ENCODE measurements at regions not wholly inside any gene's neighbourhood (a gene's known extent, or its start where the extent isn't known, plus 50 kb on each side); places are given as distances from the start of the nearest gene placed in this dataset.

GRCh38 chr1:189851806-189852367 is 625.8 kb downstream of the BRINP3 start:
- Mint-ChIP-seq H3K36me3 (ENCODE audit: low read depth) (no peaks in the 10 kb centered on the region), H3K4me3 (no peak overlapping the region), H3K9me3 (peaks cover 24% of the 10 kb centered on the region), H3K27ac (no peak overlapping the region), H3K27me3 (no peaks in the 10 kb centered on the region), H3K4me1 (ENCODE audit: low read depth) (no peaks in the 10 kb centered on the region)
- intact Hi-C loops (cut with micrococcal nuclease): no loop called here

GRCh38 chr1:189859385-189859977 is 618.2 kb downstream of the BRINP3 start:
- Mint-ChIP-seq H3K27ac (no peak overlapping the region), H3K27me3 (no peaks in the 10 kb centered on the region), H3K4me1 (ENCODE audit: low read depth) (no peaks in the 10 kb centered on the region), H3K4me3 (no peak overlapping the region), H3K9me3 (peaks cover 28% of the 10 kb centered on the region), H3K36me3 (ENCODE audit: low read depth) (no peaks in the 10 kb centered on the region)
- intact Hi-C loops (cut with micrococcal nuclease): no loop called here

GRCh38 chr1:189866606-189867005 is 611.1 kb downstream of the BRINP3 start:
- H3K4me3 Mint-ChIP-seq: no peak overlapping the region
- intact Hi-C loops (cut with micrococcal nuclease): no loop called here
- H3K4me1 Mint-ChIP-seq (ENCODE audit: low read depth): no peaks in the 10 kb centered on the region
- no peaks in the 10 kb centered on the region for H3K36me3 Mint-ChIP-seq (ENCODE audit: low read depth)
- H3K27ac Mint-ChIP-seq: no peak overlapping the region
- H3K9me3 Mint-ChIP-seq: no peaks in the 10 kb centered on the region
- no peaks in the 10 kb centered on the region for H3K27me3 Mint-ChIP-seq

- Mint-ChIP-seq H3K9me3 (no peaks in the 10 kb centered on the region), H3K27ac (no peak overlapping the region), H3K27me3 (no peaks in the 10 kb centered on the region), H3K36me3 (ENCODE audit: low read depth) (no peaks in the 10 kb centered on the region), H3K4me3 (no peak overlapping the region), H3K4me1 (ENCODE audit: low read depth) (no peaks in the 10 kb centered on the region)
- intact Hi-C loops (cut with micrococcal nuclease): no loop called here
Measured at GRCh38 chr1:189868021-189868420, 609.6 kb downstream of the BRINP3 start.

- Mint-ChIP-seq H3K4me3 (no peak overlapping the region), H3K9me3 (peaks cover 7% of the 10 kb centered on the region), H3K27ac (no peak overlapping the region), H3K4me1 (ENCODE audit: low read depth) (no peaks in the 10 kb centered on the region), H3K36me3 (ENCODE audit: low read depth) (no peaks in the 10 kb centered on the region), H3K27me3 (no peaks in the 10 kb centered on the region)
- intact Hi-C loops (cut with micrococcal nuclease): no loop called here
Measured at GRCh38 chr1:189874715-189875435, 602.8 kb downstream of the BRINP3 start.

GRCh38 chr1:189880135-189880534 is 597.5 kb downstream of the BRINP3 start:
- H3K9me3 Mint-ChIP-seq: peaks cover 7% of the 10 kb centered on the region

GRCh38 chr1:189899686-189900425 is 577.8 kb downstream of the BRINP3 start:
- H3K4me3 Mint-ChIP-seq: no peak overlapping the region
- intact Hi-C loops (cut with micrococcal nuclease): no loop called here
- H3K36me3 Mint-ChIP-seq (ENCODE audit: low read depth): no peaks in the 10 kb centered on the region
- peaks cover 9% of the 10 kb centered on the region for H3K9me3 Mint-ChIP-seq
- no peaks in the 10 kb centered on the region for H3K4me1 Mint-ChIP-seq (ENCODE audit: low read depth)
- H3K27ac Mint-ChIP-seq: no peak overlapping the region
- no peaks in the 10 kb centered on the region for H3K27me3 Mint-ChIP-seq

More at GRCh38 chr1:189880135-189880534, 597.5 kb downstream of the BRINP3 start:
- Mint-ChIP-seq H3K36me3 (ENCODE audit: low read depth) (no peaks in the 10 kb centered on the region), H3K27me3 (no peaks in the 10 kb centered on the region), H3K4me3 (no peak overlapping the region), H3K4me1 (ENCODE audit: low read depth) (no peaks in the 10 kb centered on the region), H3K27ac (no peak overlapping the region)
- intact Hi-C loops (cut with micrococcal nuclease): no loop called here

- peaks cover 23% of the 10 kb centered on the region for H3K9me3 Mint-ChIP-seq
- H3K27me3 Mint-ChIP-seq: no peaks in the 10 kb centered on the region
- no peaks in the 10 kb centered on the region for H3K4me1 Mint-ChIP-seq (ENCODE audit: low read depth)
- H3K27ac Mint-ChIP-seq: no peak overlapping the region
- no peaks in the 10 kb centered on the region for H3K36me3 Mint-ChIP-seq (ENCODE audit: low read depth)
- no peak overlapping the region for H3K4me3 Mint-ChIP-seq
- intact Hi-C loops (cut with micrococcal nuclease): no loop called here
Measured at GRCh38 chr1:189904509-189904908, 573.2 kb downstream of the BRINP3 start.

GRCh38 chr1:189908113-189908512 is 569.6 kb downstream of the BRINP3 start:
- Mint-ChIP-seq H3K9me3 (peaks cover 29% of the 10 kb centered on the region), H3K27ac (no peak overlapping the region), H3K27me3 (no peaks in the 10 kb centered on the region), H3K4me1 (ENCODE audit: low read depth) (no peaks in the 10 kb centered on the region), H3K36me3 (ENCODE audit: low read depth) (no peaks in the 10 kb centered on the region), H3K4me3 (no peak overlapping the region)
- intact Hi-C loops (cut with micrococcal nuclease): no loop called here

GRCh38 chr1:189921613-189922012 is 556.1 kb downstream of the BRINP3 start:
- Mint-ChIP-seq H3K9me3 (peaks cover 64% of the 10 kb centered on the region), H3K27me3 (no peaks in the 10 kb centered on the region), H3K27ac (no peak overlapping the region), H3K4me3 (no peak overlapping the region), H3K4me1 (ENCODE audit: low read depth) (no peaks in the 10 kb centered on the region), H3K36me3 (ENCODE audit: low read depth) (no peaks in the 10 kb centered on the region)
- intact Hi-C loops (cut with micrococcal nuclease): no loop called here

GRCh38 chr1:189927641-189928040 is 550.0 kb downstream of the BRINP3 start:
- Mint-ChIP-seq H3K4me3 (no peak overlapping the region), H3K9me3 (peaks cover 34% of the 10 kb centered on the region), H3K27me3 (no peaks in the 10 kb centered on the region), H3K36me3 (ENCODE audit: low read depth) (no peaks in the 10 kb centered on the region), H3K4me1 (ENCODE audit: low read depth) (no peaks in the 10 kb centered on the region), H3K27ac (no peak overlapping the region)
- intact Hi-C loops (cut with micrococcal nuclease): no loop called here

- no peak overlapping the region for H3K4me3 Mint-ChIP-seq
Measured at GRCh38 chr1:189929501-189930099, 548.1 kb downstream of the BRINP3 start.

GRCh38 chr1:189936861-189937260 is 540.8 kb downstream of the BRINP3 start:
- no peak overlapping the region for H3K4me3 Mint-ChIP-seq
- H3K27me3 Mint-ChIP-seq: no peaks in the 10 kb centered on the region
- H3K9me3 Mint-ChIP-seq: peaks cover 34% of the 10 kb centered on the region
- H3K27ac Mint-ChIP-seq: no peak overlapping the region
- intact Hi-C loops (cut with micrococcal nuclease): no loop called here
- H3K36me3 Mint-ChIP-seq (ENCODE audit: low read depth): no peaks in the 10 kb centered on the region
- no peaks in the 10 kb centered on the region for H3K4me1 Mint-ChIP-seq (ENCODE audit: low read depth)

More at GRCh38 chr1:189929501-189930099, 548.1 kb downstream of the BRINP3 start:
- H3K4me1 Mint-ChIP-seq (ENCODE audit: low read depth): no peaks in the 10 kb centered on the region
- no peak overlapping the region for H3K27ac Mint-ChIP-seq
- H3K36me3 Mint-ChIP-seq (ENCODE audit: low read depth): no peaks in the 10 kb centered on the region
- H3K27me3 Mint-ChIP-seq: no peaks in the 10 kb centered on the region
- intact Hi-C loops (cut with micrococcal nuclease): no loop called here
- peaks cover 36% of the 10 kb centered on the region for H3K9me3 Mint-ChIP-seq

GRCh38 chr1:189939967-189940366 is 537.7 kb downstream of the BRINP3 start:
- intact Hi-C loops (cut with micrococcal nuclease): no loop called here

More at GRCh38 chr1:189939967-189940366, 537.7 kb downstream of the BRINP3 start:
- Mint-ChIP-seq H3K4me1 (ENCODE audit: low read depth) (no peaks in the 10 kb centered on the region), H3K27ac (no peak overlapping the region), H3K9me3 (peaks cover 13% of the 10 kb centered on the region), H3K27me3 (no peaks in the 10 kb centered on the region), H3K36me3 (ENCODE audit: low read depth) (no peaks in the 10 kb centered on the region), H3K4me3 (no peak overlapping the region)

Measured in dendritic cell treated with granulocyte-macrophage colony-stimulating factor and Interleukin-4, amounts not matched to agents 40 ng/mL and 50 ng/mL, for 4 days (primary cell).